Stimulated activated naive CD8-positive, alpha-beta T cell treated with anti-CD3 and anti-CD28 coated beads, Interleukin-15, Interleukin-2, amounts not matched to agents 100 ng/mL and 50 ng/mL, for 24 hours (primary cell): ENCODE measurements at regions not wholly inside any gene's neighbourhood (a gene's known extent, or its start where the extent isn't known, plus 50 kb on each side); places are given as distances from the start of the nearest gene placed in this dataset.

Source experiments
- H3K27ac Mint-ChIP-seq: one replicate; pipeline ENCODE4 v1.8.0; 2021; ENCODE audit warnings: mild to moderate bottlenecking, mixed read lengths
- H3K27me3 Mint-ChIP-seq: one replicate; pipeline ENCODE4 v1.8.0; 2021; ENCODE audit warnings: mixed read lengths
- H3K36me3 Mint-ChIP-seq: one replicate; pipeline ENCODE4 v1.8.0; 2021; ENCODE audit warnings: low read depth, mixed read lengths
- H3K4me1 Mint-ChIP-seq: one replicate; pipeline ENCODE4 v1.8.0; 2021; ENCODE audit warnings: low read depth, mixed read lengths
- H3K4me3 Mint-ChIP-seq: one replicate; pipeline ENCODE4 v1.8.0; 2021; ENCODE audit warnings: mild to moderate bottlenecking, mixed read lengths
- H3K9me3 Mint-ChIP-seq: one replicate; pipeline ENCODE4 v1.8.0; 2021; ENCODE audit warnings: mixed read lengths

GRCh38 chr3:95424279-95424678 lies 1361.4 kb downstream of the NSUN3 start:
- no peak overlapping the region for H3K27ac Mint-ChIP-seq
- H3K36me3 Mint-ChIP-seq: no peaks in the 10 kb centered on the region
- no peaks in the 10 kb centered on the region for H3K4me1 Mint-ChIP-seq
- H3K4me3 Mint-ChIP-seq: no peak overlapping the region
- H3K27me3 Mint-ChIP-seq: no peaks in the 10 kb centered on the region
- peaks cover 10% of the 10 kb centered on the region for H3K9me3 Mint-ChIP-seq

DNA sequence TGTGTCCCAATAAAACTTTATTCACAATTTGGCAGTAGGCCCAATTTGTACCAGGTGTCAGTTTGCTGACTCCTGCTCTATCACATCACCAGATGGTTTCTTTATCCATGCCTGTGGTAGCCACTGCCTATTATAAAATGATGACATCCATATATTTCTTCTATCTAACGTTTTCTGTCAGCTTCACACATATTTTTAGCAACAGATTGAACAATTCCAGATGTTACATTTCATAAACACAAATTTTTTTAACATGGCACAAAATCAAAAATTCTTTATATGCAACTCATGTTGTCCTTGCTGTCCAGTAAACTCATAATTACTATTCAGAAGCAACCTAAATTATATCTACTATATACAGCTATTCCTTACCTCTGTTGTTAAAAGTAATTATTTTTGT lies 1371.6 kb downstream of the NSUN3 start:
- peaks cover 10% of the 10 kb centered on the region for H3K9me3 Mint-ChIP-seq
- H3K4me3 Mint-ChIP-seq: no peak overlapping the region
- no peak overlapping the region for H3K27ac Mint-ChIP-seq
- no peaks in the 10 kb centered on the region for H3K36me3 Mint-ChIP-seq
- no peaks in the 10 kb centered on the region for H3K4me1 Mint-ChIP-seq
- H3K27me3 Mint-ChIP-seq: no peaks in the 10 kb centered on the region

DNA sequence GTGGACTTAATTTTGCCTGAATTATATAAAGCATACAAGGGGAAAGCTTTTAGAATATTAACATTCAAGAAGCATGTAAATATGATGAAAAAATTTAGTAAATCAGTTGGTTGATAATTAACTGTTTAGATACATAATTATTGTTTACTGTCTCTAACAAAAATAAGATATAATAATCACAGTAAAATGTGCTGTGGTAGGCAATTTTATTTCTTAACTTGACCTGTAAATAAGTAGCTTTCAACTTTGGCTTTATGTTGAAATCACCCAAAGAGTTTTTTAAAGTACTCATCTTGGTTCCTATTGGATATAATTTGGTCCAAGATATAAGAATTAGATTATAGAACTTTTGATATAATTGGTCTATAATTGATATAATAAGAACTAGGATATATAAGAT lies 1374.5 kb downstream of the NSUN3 start:
- no peak overlapping the region for H3K27ac Mint-ChIP-seq
- peaks cover 10% of the 10 kb centered on the region for H3K9me3 Mint-ChIP-seq
- H3K27me3 Mint-ChIP-seq: no peaks in the 10 kb centered on the region
- H3K4me3 Mint-ChIP-seq: no peak overlapping the region
- no peaks in the 10 kb centered on the region for H3K36me3 Mint-ChIP-seq
- no peaks in the 10 kb centered on the region for H3K4me1 Mint-ChIP-seq

DNA sequence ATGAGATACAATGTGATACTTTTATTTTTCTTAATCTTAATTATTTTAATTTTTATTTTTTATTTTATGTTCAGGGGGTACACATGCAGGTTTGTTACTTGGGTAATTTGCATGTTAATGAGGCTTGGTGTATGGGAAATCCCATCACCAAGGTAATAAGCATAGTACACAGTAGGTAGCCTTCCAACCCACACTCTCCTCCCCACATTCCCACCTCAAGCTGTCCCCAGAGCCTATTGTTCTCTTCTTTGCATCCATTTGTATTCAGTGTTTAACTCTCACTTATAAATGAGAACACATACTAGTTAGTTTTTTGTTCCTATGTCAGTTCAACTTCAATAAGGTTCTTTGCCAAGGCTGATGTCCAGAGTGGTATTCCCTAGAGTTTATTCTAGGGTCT lies 1375.4 kb downstream of the NSUN3 start:
- H3K27ac Mint-ChIP-seq: no peak overlapping the region
- H3K36me3 Mint-ChIP-seq: no peaks in the 10 kb centered on the region
- no peaks in the 10 kb centered on the region for H3K27me3 Mint-ChIP-seq
- no peaks in the 10 kb centered on the region for H3K4me1 Mint-ChIP-seq
- H3K9me3 Mint-ChIP-seq: peaks cover 10% of the 10 kb centered on the region
- H3K4me3 Mint-ChIP-seq: no peak overlapping the region

GRCh38 chr3:95442766-95443165 lies 1371.6 kb upstream of the EPHA6 start:
- no peaks in the 10 kb centered on the region for H3K4me1 Mint-ChIP-seq
- no peaks in the 10 kb centered on the region for H3K36me3 Mint-ChIP-seq
- no peak overlapping the region for H3K27ac Mint-ChIP-seq
- H3K4me3 Mint-ChIP-seq: no peak overlapping the region
- peaks cover 4% of the 10 kb centered on the region for H3K9me3 Mint-ChIP-seq
- no peaks in the 10 kb centered on the region for H3K27me3 Mint-ChIP-seq

DNA sequence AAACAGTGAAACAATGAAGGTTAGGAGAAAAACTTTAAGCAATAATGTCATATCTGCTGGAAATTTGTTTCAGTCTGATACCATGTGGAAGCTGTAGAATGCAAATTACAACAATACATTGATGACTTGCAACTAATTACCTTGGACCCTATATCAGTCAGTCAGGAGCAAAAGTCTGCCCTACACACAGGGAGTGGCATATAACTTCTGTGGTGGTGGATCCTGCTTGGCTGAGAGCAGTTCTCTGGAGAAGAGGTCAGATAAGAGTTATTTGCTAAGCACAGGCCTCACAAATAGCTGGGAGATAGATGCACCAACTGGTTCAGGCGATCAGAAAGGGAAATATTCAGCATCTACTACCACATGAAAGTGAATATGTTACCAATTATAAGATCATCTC lies 1364.6 kb upstream of the EPHA6 start:
- H3K27ac Mint-ChIP-seq: no peak overlapping the region
- H3K4me1 Mint-ChIP-seq: no peaks in the 10 kb centered on the region
- H3K36me3 Mint-ChIP-seq: no peaks in the 10 kb centered on the region
- no peak overlapping the region for H3K4me3 Mint-ChIP-seq
- H3K9me3 Mint-ChIP-seq: peaks cover 5% of the 10 kb centered on the region
- no peaks in the 10 kb centered on the region for H3K27me3 Mint-ChIP-seq

- Mint-ChIP-seq H3K9me3 (peaks cover 9% of the 10 kb centered on the region), H3K4me3 (no peak overlapping the region), H3K27ac (no peak overlapping the region), H3K4me1 (no peaks in the 10 kb centered on the region), H3K27me3 (no peaks in the 10 kb centered on the region), H3K36me3 (no peaks in the 10 kb centered on the region)
These were observed 1361.2 kb upstream of the EPHA6 start for GRCh38 chr3:95453242-95453641.

DNA sequence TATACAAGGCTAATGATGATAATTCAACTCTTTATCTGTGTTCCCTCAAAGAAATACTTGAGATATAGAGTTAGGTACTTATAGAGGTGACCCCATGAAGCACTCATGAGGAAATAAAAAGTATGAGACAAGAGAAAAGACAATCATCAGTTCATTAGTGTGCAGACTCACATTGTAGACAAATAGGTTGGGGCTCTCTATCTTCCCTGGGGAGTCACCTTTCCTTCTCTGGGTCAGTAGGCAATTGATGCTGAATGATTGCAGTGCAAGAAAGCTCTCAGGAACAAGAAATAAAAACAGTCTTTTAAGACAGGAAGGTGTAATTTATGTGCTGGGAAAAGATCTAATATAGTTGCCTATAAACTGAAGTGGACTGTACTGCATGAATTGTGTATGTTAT lies 1357.6 kb upstream of the EPHA6 start:
- no peaks in the 10 kb centered on the region for H3K4me1 Mint-ChIP-seq
- peaks cover 5% of the 10 kb centered on the region for H3K9me3 Mint-ChIP-seq
- no peaks in the 10 kb centered on the region for H3K27me3 Mint-ChIP-seq
- H3K4me3 Mint-ChIP-seq: no peak overlapping the region
- no peaks in the 10 kb centered on the region for H3K36me3 Mint-ChIP-seq
- no peak overlapping the region for H3K27ac Mint-ChIP-seq

GRCh38 chr3:95459706-95460105 lies 1354.7 kb upstream of the EPHA6 start:
- Mint-ChIP-seq H3K9me3 (peaks cover 9% of the 10 kb centered on the region), H3K27ac (no peak overlapping the region), H3K27me3 (no peaks in the 10 kb centered on the region), H3K4me3 (no peak overlapping the region), H3K36me3 (no peaks in the 10 kb centered on the region), H3K4me1 (no peaks in the 10 kb centered on the region)

- H3K27ac Mint-ChIP-seq: no peak overlapping the region
- H3K4me1 Mint-ChIP-seq: no peaks in the 10 kb centered on the region
- peaks cover 9% of the 10 kb centered on the region for H3K9me3 Mint-ChIP-seq
- no peaks in the 10 kb centered on the region for H3K36me3 Mint-ChIP-seq
- no peak overlapping the region for H3K4me3 Mint-ChIP-seq
- H3K27me3 Mint-ChIP-seq: no peaks in the 10 kb centered on the region
These were observed 1354.1 kb upstream of the EPHA6 start for GRCh38 chr3:95460274-95460673.

- Mint-ChIP-seq H3K4me3 (no peak overlapping the region), H3K9me3 (peaks cover 6% of the 10 kb centered on the region), H3K27me3 (no peaks in the 10 kb centered on the region), H3K27ac (no peak overlapping the region), H3K36me3 (no peaks in the 10 kb centered on the region), H3K4me1 (no peaks in the 10 kb centered on the region)
These were observed 1352.2 kb upstream of the EPHA6 start for GRCh38 chr3:95462161-95462560.

GRCh38 chr3:95464346-95464745 lies 1350.0 kb upstream of the EPHA6 start:
- Mint-ChIP-seq H3K36me3 (no peaks in the 10 kb centered on the region), H3K9me3 (peaks cover 9% of the 10 kb centered on the region), H3K4me1 (no peaks in the 10 kb centered on the region), H3K27ac (no peak overlapping the region), H3K27me3 (no peaks in the 10 kb centered on the region), H3K4me3 (no peak overlapping the region)

DNA sequence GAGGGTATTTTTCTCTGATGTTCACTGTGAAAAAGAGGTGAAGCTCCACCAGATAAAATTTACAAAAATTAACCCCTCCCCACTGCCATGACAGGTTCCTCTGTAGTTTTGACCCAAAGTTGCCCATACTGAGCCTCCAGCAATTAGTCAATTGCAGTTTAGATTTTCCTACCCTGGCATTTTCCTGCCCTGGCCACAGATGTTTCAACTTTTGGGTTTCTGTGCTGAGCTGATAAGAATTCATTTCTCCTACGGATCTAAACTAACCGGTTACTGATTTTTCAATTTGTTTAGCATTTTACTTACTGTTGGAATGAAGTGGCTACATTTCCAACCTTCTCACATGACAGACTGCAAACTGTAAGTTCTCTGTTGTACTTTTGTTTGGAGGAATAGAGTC lies 1346.1 kb upstream of the EPHA6 start:
- Mint-ChIP-seq H3K4me1 (no peaks in the 10 kb centered on the region), H3K9me3 (peaks cover 9% of the 10 kb centered on the region), H3K4me3 (no peak overlapping the region), H3K27me3 (no peaks in the 10 kb centered on the region), H3K36me3 (no peaks in the 10 kb centered on the region), H3K27ac (no peak overlapping the region)

GRCh38 chr3:95474338-95474737 lies 1340.1 kb upstream of the EPHA6 start:
- Mint-ChIP-seq H3K27ac (no peak overlapping the region), H3K27me3 (no peaks in the 10 kb centered on the region), H3K4me1 (no peaks in the 10 kb centered on the region), H3K4me3 (no peak overlapping the region), H3K9me3 (peaks cover 3% of the 10 kb centered on the region), H3K36me3 (no peaks in the 10 kb centered on the region)

- Mint-ChIP-seq H3K27ac (no peak overlapping the region), H3K4me1 (no peaks in the 10 kb centered on the region), H3K36me3 (no peaks in the 10 kb centered on the region), H3K4me3 (no peak overlapping the region), H3K9me3 (peaks cover 3% of the 10 kb centered on the region), H3K27me3 (no peaks in the 10 kb centered on the region)
These were observed 1337.9 kb upstream of the EPHA6 start for GRCh38 chr3:95476534-95476933.

DNA sequence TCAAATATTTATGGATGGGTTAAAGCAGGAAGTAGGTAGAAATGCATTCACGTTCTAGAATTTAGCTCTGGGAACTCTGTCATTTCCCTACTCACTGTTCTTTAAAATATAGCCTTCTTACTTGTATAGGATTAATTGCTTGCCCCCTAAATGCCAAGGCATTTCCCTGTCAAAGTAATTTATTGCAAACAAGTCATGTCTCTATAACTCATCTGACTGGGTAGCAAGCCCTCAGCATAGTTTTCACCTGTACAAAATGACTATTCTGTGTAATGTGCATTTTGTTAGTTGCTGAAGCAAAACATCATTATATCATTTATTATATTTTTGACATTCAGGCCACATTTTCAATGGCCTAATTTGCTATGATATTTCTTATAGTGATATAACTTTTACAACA lies 1308.2 kb upstream of the EPHA6 start:
- no peak overlapping the region for H3K27ac Mint-ChIP-seq
- H3K4me3 Mint-ChIP-seq: no peak overlapping the region
- H3K27me3 Mint-ChIP-seq: no peaks in the 10 kb centered on the region
- H3K9me3 Mint-ChIP-seq: peaks cover 4% of the 10 kb centered on the region
- no peaks in the 10 kb centered on the region for H3K4me1 Mint-ChIP-seq
- H3K36me3 Mint-ChIP-seq: no peaks in the 10 kb centered on the region

GRCh38 chr3:95508124-95508523 lies 1306.3 kb upstream of the EPHA6 start:
- H3K9me3 Mint-ChIP-seq: peaks cover 9% of the 10 kb centered on the region
- no peak overlapping the region for H3K27ac Mint-ChIP-seq
- no peak overlapping the region for H3K4me3 Mint-ChIP-seq
- H3K36me3 Mint-ChIP-seq: no peaks in the 10 kb centered on the region
- no peaks in the 10 kb centered on the region for H3K4me1 Mint-ChIP-seq
- H3K27me3 Mint-ChIP-seq: no peaks in the 10 kb centered on the region
